ENCODE measurements at regions not wholly inside any gene's neighbourhood (a gene's known extent, or its start where the extent isn't known, plus 50 kb on each side); places are given as distances from the start of the nearest gene placed in this dataset.

DNA sequence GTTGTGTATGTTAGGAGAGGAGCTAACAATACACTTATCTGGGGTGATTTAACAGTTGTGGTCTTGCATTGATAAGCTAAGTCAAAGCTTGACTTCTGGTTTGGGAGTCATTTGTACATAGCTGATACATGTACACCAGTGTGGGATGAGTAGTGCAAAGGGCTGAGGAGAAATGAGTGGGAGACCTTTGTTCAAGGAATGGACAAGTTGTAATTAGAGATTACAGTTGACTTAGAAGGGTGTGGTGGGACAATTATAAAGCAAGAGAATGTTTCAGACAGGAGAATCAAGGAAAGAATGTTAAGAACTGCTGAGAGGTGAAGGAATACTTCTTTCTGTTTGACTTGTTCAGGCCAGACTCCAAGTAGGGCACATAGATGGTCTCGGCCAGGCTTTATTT, 209.7 kb upstream of the STEAP4 start:
- TF ChIP-seq, protein P1, sequence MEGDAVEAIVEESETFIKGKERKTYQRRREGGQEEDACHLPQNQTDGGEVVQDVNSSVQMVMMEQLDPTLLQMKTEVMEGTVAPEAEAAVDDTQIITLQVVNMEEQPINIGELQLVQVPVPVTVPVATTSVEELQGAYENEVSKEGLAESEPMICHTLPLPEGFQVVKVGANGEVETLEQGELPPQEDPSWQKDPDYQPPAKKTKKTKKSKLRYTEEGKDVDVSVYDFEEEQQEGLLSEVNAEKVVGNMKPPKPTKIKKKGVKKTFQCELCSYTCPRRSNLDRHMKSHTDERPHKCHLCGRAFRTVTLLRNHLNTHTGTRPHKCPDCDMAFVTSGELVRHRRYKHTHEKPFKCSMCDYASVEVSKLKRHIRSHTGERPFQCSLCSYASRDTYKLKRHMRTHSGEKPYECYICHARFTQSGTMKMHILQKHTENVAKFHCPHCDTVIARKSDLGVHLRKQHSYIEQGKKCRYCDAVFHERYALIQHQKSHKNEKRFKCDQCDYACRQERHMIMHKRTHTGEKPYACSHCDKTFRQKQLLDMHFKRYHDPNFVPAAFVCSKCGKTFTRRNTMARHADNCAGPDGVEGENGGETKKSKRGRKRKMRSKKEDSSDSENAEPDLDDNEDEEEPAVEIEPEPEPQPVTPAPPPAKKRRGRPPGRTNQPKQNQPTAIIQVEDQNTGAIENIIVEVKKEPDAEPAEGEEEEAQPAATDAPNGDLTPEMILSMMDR (IDR thresholded peaks at IDR 0.05): no peak
- Histone ChIP-seq H3K4me3 (no peak overlapping the region), H3K27ac (no peak overlapping the region)
- DNase-seq (ENCODE audit: low spot score): no peak

DNA sequence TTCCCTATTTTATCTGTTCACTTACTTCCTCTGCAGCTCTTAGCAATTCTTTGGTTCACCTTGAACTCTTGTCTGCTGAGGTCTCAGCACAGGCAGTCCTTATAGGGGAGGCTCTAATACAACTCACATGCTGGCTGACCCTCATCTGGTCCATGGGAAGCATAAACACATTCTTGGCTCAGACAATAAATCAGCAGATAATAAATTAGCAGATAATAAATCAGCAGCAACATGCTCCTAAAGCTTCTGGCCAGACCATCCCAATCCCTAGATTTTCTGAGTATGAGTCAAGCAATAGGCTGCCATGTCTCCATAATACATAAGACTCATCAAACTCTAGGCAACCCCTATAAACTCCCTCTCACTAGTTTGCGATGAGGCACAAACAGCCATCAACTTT, 208.6 kb upstream of the STEAP4 start:
- Histone ChIP-seq H3K27ac (no peak overlapping the region), H3K4me3 (no peak overlapping the region)
- no peak for DNase-seq (ENCODE audit: low spot score)
- TF ChIP-seq, protein P1 (IDR thresholded peaks at IDR 0.05): no peak

DNA sequence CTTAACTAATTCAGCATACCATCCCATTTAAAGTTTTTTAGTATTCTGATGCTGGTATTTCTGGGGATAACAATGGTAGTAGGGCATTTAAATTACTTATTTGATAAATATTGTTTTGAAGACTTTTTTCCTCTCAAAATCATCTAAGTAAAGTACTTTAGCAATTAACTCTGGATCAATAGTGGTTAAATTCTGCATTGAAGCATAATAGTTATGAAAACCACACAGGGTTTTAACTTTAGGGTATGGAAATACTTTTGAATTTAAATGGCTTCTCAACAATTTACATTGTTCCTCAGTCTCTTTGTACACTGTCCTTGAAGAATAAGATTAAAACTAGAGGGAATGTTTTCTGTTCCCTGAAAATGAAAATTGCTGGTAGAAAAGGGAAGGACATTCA, 202.6 kb upstream of the STEAP4 start:
- TF ChIP-seq, protein P1 (IDR thresholded peaks at IDR 0.05): no peak

DNA sequence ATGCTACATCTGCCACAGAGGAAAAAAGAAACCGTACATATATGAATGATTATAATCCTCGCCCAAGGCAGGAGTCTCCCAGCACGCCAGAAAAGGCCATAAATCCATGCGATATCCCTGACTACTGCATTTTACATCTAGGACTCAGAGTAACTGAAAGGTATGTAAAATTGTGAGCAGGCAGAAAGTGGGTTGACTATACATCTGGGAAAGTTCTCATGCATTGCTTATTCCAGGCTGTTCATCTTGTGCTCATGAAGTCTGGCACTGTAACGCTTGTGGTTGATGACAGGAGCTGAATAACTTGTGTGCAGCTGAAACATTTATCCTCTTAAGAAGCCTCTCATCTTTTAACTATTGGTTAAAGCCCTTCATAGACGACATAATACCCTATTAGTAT, 193.4 kb upstream of the STEAP4 start:
- TF ChIP-seq, protein P1 (IDR thresholded peaks at IDR 0.05): no peak
- DNase-seq (ENCODE audit: low spot score): no peak
- Histone ChIP-seq H3K4me3 (no peak overlapping the region), H3K27ac (no peak overlapping the region)

More for the DNA sequence above, 202.6 kb upstream of the STEAP4 start:
- Histone ChIP-seq H3K4me3 (no peak overlapping the region), H3K27ac (no peak overlapping the region)
- DNase-seq (ENCODE audit: low spot score): no peak

DNA sequence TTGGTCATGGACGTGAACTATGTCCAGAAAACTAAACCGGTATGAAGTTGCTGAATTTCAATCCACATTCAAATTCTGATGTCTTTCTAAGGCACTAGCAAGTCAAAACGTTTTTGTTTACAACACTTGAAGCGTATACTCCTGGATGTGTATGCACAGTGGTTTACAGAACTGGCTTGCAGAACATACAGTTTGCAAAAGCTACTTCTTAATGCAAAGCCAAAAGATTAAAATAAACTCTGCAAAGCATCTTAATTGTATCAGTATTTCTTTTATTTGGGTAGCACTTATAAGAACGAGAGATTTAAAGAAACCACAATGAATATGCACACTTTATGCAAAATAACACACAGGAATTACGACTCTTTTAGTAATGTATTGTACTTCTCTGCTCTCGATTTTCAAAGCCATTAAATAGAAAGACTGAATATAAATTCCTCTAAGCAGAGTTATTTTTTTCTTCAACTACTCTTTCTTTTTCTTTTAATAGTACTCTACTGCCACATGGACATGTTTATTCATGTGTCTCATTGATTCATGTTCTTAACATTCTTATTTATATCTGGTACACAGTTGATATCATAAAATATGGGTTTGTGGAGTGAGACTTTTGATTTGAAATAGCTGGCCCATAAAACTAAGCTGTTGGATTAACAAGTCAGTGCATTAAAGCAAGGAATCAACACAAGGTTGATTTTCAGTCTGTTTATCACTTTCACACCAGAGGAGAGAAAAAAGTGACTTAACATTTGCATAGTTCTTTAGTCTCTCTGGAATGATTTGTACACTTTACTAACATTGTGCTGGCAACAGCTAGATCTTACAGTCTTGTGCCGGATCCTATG, 189.4 kb upstream of the STEAP4 start:
- TF ChIP-seq, protein P1 (IDR thresholded peaks at IDR 0.05): no peak
- Histone ChIP-seq H3K27ac (no peak overlapping the region), H3K4me3 (no peak overlapping the region)
- DNase-seq (ENCODE audit: low spot score): no peak

DNA sequence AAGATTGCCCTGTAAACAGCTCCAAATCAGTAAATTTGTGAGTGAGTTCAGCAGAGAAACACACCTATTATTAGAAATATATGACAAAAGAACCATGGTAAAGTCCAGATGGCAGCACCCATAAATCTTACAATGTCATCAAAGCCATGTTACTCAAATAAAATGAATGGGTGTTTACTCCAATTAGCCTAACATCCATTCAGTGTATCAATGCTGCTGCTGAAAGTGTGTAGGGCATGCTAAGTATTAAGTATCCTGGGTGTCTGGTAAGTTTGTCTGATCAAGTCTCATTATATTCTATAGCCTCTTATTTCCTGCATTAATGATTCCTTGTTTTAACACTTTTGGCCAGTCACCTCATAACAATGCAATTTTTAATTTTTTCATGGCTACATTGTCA, 185.5 kb upstream of the STEAP4 start:
- TF ChIP-seq, protein P1 (IDR thresholded peaks at IDR 0.05): no peak
- H3K27ac ChIP-seq: no peak overlapping the region
- H3K4me3 ChIP-seq: no peak overlapping the region
- DNase-seq (ENCODE audit: low spot score): no peak

DNA sequence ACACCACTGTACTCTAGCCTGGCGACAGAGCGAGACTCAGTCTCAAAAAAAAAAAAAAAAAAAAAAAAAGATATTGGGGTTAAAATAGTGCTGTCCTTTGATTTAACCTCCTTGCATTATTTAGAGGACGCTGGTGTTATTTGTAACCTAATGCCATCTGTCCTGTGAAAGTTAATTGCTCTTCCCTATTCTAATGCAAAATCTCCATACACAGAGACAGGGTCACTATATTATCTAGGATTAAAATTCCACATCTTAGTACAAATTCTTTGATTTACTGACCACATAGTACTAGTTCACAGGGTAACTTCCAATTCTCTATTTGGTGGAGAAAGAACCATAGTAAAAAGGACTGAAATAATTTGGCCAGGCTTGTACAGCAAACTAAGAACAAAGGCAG, 184.2 kb upstream of the STEAP4 start:
- DNase-seq (ENCODE audit: low spot score): no peak
- Histone ChIP-seq H3K27ac (no peak overlapping the region), H3K4me3 (no peak overlapping the region)
- TF ChIP-seq, protein P1 (IDR thresholded peaks at IDR 0.05): no peak
